NCI-H2107 (cell line): ENCODE measurements at regions not wholly inside any gene's neighbourhood (a gene's known extent, or its start where the extent isn't known, plus 50 kb on each side); places are given as distances from the start of the nearest gene placed in this dataset.

Experiments
- DNase-seq: peaks from one replicate; lab custom pipeline; 2025; lab: John Stamatoyannopoulos, UW

GRCh38 chr12:34291001-34291400 is 268.7 kb downstream of the ALG10 start:
- DNase-seq: no peak

GRCh38 chr12:34291426-34291901 is 269.2 kb downstream of the ALG10 start:
- DNase-seq: no peak

GRCh38 chr12:34292736-34293625 is 270.7 kb downstream of the ALG10 start:
- no peak for DNase-seq

- no peak for DNase-seq
These were observed 271.8 kb downstream of the ALG10 start for GRCh38 chr12:34294137-34294536.

GRCh38 chr12:34294671-34295365 is 272.5 kb downstream of the ALG10 start:
- DNase-seq: no peak

- no peak for DNase-seq
These were observed 273.3 kb downstream of the ALG10 start for GRCh38 chr12:34295366-34296142.

- DNase-seq: no peak
These were observed 274.1 kb downstream of the ALG10 start for GRCh38 chr12:34296143-34297041.

- DNase-seq: no peak
These were observed 275.0 kb downstream of the ALG10 start for GRCh38 chr12:34297126-34297789.

- DNase-seq: no peak
These were observed 275.5 kb downstream of the ALG10 start for GRCh38 chr12:34297790-34298164.

- no peak for DNase-seq
These were observed 276.1 kb downstream of the ALG10 start for GRCh38 chr12:34298176-34298970.

GRCh38 chr12:34298971-34299801 is 276.9 kb downstream of the ALG10 start:
- no peak for DNase-seq

- no peak for DNase-seq
These were observed 277.5 kb downstream of the ALG10 start for GRCh38 chr12:34299802-34300193.

GRCh38 chr12:34300376-34301250 is 278.3 kb downstream of the ALG10 start:
- no peak for DNase-seq

GRCh38 chr12:34301251-34302130 is 279.2 kb downstream of the ALG10 start:
- DNase-seq: no peak

- no peak for DNase-seq
These were observed 280.0 kb downstream of the ALG10 start for GRCh38 chr12:34302131-34302885.
